ENCODE measurements at regions not wholly inside any gene's neighbourhood (a gene's known extent, or its start where the extent isn't known, plus 50 kb on each side); places are given as distances from the start of the nearest gene placed in this dataset.

DNA sequence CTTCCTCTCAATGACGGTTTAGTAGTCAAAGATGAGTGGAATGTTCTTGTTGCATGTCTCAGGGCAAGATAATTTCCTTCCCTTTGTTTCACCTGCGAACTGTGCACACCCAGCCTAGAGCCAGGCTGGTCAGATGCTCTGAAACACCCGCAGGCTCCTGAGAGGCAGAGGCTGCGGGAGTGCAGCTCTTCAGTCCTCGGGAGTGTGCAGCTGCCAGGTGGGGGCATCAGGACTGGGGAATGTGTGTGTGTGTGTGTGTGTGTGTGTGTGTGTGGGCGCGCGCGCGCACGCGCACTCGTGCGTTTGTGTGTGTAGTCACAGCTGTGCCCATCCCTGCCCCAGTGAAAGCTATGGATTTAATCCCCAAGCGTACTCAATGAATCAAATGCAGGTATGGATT lies 136.2 kb upstream of the NTM start:
- Histone ChIP-seq H3K36me3 (no peaks in the 10 kb centered on the region), H3F3A (ENCODE audit: low read depth) (no peaks in the 10 kb centered on the region), H3K27ac (no peak overlapping the region), H3K4me3 (no peak overlapping the region), H4K20me1 (ENCODE audit: low read depth) (no peaks in the 10 kb centered on the region), H3K79me2 (ENCODE audit: low read depth) (no peaks in the 10 kb centered on the region), H3K27me3 (no peaks in the 10 kb centered on the region), H2AFZ (replicated peaks) (peak overlapping the region; percentile 72), H3K4me2 (no peak overlapping the region), H3K4me1 (peaks cover 11% of the 10 kb centered on the region), H3K9ac (no peak overlapping the region), H3K9me3 (ENCODE audit: low read depth) (no peaks in the 10 kb centered on the region)
- Mint-ChIP-seq H3K9me3 (no peaks in the 10 kb centered on the region), H3K4me1 (peaks cover 8% of the 10 kb centered on the region), H3K27me3 (ENCODE audit: insufficient read depth, low read depth) (peaks cover 8% of the 10 kb centered on the region), H3K4me3 (no peak overlapping the region), H3K27ac (no peak overlapping the region), H3K36me3 (no peaks in the 10 kb centered on the region)
- DNase-seq (ENCODE audit: low spot score), result peak; percentile 17
- TF ChIP-seq EZH2 (IDR thresholded peaks at IDR 0.05) (no peak), EZH2phosphoT487 (IDR thresholded peaks at IDR 0.05) (no peak)
- TF ChIP-seq, protein P1, sequence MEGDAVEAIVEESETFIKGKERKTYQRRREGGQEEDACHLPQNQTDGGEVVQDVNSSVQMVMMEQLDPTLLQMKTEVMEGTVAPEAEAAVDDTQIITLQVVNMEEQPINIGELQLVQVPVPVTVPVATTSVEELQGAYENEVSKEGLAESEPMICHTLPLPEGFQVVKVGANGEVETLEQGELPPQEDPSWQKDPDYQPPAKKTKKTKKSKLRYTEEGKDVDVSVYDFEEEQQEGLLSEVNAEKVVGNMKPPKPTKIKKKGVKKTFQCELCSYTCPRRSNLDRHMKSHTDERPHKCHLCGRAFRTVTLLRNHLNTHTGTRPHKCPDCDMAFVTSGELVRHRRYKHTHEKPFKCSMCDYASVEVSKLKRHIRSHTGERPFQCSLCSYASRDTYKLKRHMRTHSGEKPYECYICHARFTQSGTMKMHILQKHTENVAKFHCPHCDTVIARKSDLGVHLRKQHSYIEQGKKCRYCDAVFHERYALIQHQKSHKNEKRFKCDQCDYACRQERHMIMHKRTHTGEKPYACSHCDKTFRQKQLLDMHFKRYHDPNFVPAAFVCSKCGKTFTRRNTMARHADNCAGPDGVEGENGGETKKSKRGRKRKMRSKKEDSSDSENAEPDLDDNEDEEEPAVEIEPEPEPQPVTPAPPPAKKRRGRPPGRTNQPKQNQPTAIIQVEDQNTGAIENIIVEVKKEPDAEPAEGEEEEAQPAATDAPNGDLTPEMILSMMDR (IDR thresholded peaks at IDR 0.05), result no peak

DNA sequence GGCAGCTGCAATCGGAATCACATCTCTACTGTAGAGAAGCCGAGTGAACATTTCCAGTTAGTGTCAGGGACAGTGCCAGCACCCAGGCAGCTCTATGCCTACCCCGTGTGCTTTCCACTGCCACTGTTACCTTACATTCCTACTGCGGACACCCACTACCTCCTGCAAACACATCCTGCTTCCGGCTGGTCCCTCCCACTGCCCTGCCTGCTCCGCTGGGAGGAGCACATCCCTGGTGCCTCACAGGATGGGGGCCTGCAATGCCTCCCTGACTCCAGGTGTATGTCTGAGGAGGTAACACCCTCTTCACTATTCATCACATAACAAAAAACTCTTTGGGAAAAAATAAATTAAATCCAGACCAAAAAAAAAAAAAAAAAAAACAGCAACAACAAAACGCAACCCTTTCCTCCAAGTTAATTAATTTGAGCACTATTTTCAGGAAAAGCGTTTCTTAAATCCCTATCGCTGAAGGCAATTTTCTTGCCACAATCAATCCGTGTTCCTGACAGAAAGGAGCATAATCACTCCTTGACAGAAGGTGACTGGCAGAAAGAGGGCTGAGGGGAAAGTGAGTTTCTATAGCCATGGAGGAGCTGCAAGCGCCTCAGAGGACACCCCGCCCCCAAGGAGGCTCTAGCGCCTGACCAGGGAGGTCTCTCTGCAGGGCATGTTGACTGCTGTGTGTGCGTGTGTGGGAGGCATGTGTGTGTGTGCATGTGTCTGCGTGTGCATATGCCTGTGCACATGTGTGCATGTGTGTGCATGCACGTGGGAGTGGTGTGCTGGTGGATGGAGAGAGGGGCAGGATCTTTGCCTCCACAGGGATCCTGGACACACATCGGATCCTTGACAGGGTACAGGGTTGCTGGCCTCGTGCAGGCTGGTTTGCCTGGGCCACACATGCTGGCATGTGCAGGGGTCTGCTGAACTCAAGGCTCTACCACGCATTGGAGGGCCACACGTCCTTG lies 134.8 kb upstream of the NTM start:
- no peak overlapping the region for H2AFZ ChIP-seq (replicated peaks)
- no peaks in the 10 kb centered on the region for H4K20me1 ChIP-seq (ENCODE audit: low read depth)
- H3K27ac ChIP-seq, result no peak overlapping the region
- TF ChIP-seq, protein P1 (IDR thresholded peaks at IDR 0.05), result no peak
- TF ChIP-seq EZH2phosphoT487 (IDR thresholded peaks at IDR 0.05) (no peak), EZH2 (IDR thresholded peaks at IDR 0.05) (no peak)
- H3K4me1 ChIP-seq, result peaks cover 11% of the 10 kb centered on the region
- no peaks in the 10 kb centered on the region for H3K27me3 ChIP-seq
- H3K9me3 Mint-ChIP-seq, result no peaks in the 10 kb centered on the region
- no peak overlapping the region for H3K4me3 Mint-ChIP-seq
- no peak overlapping the region for H3K4me3 ChIP-seq
- H3K9me3 ChIP-seq (ENCODE audit: low read depth), result no peaks in the 10 kb centered on the region
- no peak overlapping the region for H3K9ac ChIP-seq
- peaks cover 8% of the 10 kb centered on the region for H3K27me3 Mint-ChIP-seq (ENCODE audit: insufficient read depth, low read depth)
- peaks cover 8% of the 10 kb centered on the region for H3K4me1 Mint-ChIP-seq
- DNase-seq (ENCODE audit: low spot score), result no peak
- H3K27ac Mint-ChIP-seq, result no peak overlapping the region
- H3K79me2 ChIP-seq (ENCODE audit: low read depth), result no peaks in the 10 kb centered on the region
- no peaks in the 10 kb centered on the region for H3K36me3 Mint-ChIP-seq
- H3F3A ChIP-seq (ENCODE audit: low read depth), result no peaks in the 10 kb centered on the region
- no peaks in the 10 kb centered on the region for H3K36me3 ChIP-seq
- H3K4me2 ChIP-seq, result no peak overlapping the region

DNA sequence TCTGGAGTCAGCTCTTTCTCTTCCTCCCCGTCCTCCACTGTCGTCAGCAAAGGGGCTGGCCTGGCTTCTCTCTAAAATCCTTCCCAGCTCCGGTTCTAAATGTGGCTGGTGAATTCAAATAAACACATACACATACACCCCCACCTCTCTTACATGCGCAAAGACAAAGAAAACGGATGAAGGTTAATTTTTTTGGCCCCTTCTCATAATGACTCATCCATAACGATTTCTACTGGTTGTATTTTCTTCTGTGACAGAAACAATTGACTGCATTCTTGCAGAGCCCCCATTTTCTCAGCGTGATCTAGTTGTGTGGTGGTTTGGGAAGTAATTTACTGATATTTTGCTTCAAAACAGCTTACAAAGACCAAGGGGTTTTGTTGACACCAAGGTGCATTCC lies 130.0 kb upstream of the NTM start:
- no peak overlapping the region for H3K4me3 Mint-ChIP-seq
- Histone ChIP-seq H3K9ac (no peak overlapping the region), H3K27ac (no peak overlapping the region), H2AFZ (replicated peaks) (no peak overlapping the region), H3K36me3 (no peaks in the 10 kb centered on the region), H3K9me3 (ENCODE audit: low read depth) (no peaks in the 10 kb centered on the region), H4K20me1 (ENCODE audit: low read depth) (no peaks in the 10 kb centered on the region), H3K4me2 (no peak overlapping the region), H3K4me1 (peaks cover 4% of the 10 kb centered on the region), H3K4me3 (no peak overlapping the region), H3F3A (ENCODE audit: low read depth) (no peaks in the 10 kb centered on the region), H3K79me2 (ENCODE audit: low read depth) (no peaks in the 10 kb centered on the region), H3K27me3 (no peaks in the 10 kb centered on the region)
- no peaks in the 10 kb centered on the region for H3K36me3 Mint-ChIP-seq
- no peak for DNase-seq (ENCODE audit: low spot score)
- H3K27ac Mint-ChIP-seq, result no peak overlapping the region
- H3K4me1 Mint-ChIP-seq, result peaks cover 10% of the 10 kb centered on the region
- H3K27me3 Mint-ChIP-seq (ENCODE audit: insufficient read depth, low read depth), result peaks cover 10% of the 10 kb centered on the region
- TF ChIP-seq, protein P1 (IDR thresholded peaks at IDR 0.05), result no peak
- no peaks in the 10 kb centered on the region for H3K9me3 Mint-ChIP-seq
